NCI-H748 treated with DMSO at 0.1 percent for 48 hours (cell line): ENCODE measurements at regions not wholly inside any gene's neighbourhood (a gene's known extent, or its start where the extent isn't known, plus 50 kb on each side); places are given as distances from the start of the nearest gene placed in this dataset.

ENCODE experiments used
- DNase-seq: peaks from one replicate; lab custom pipeline; 2025; lab: John Stamatoyannopoulos, UW

DNA sequence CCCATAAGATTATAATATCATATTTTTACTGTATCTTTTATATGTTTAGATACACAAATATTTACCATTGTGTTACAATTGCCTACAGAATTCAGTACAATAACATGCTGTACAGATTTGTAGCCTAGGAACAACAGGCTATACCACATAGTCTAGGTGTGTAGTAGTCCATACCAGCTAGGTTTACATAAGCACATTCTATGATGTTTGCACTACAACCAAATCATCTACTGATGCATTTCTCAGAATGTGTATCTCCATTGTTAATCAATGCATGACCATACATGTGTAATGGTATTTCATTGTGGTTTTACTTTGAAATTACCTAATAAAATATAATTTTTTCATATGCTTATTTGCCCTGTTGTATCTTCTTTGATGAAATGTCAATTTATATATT is 288.1 kb upstream of the PCDH10 start:
- DNase-seq: no peak

DNA sequence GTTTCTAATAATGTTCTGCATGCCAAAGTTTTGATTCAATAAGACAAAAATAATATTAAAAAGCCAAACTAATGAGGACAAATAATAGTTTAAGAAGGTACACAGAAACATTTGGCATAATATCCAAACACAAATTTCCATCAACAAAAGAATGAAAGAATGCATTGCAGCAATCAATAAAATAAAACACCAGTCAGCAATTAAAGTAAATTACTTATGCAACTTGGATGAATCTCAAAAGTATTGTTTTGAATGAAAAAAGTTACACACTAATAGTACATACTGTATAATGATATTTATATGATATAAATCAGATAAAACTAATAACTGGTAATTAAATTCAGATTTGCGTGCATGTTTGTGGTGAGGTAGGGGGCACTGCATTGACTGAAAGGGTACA is 285.5 kb upstream of the PCDH10 start:
- DNase-seq: no peak

DNA sequence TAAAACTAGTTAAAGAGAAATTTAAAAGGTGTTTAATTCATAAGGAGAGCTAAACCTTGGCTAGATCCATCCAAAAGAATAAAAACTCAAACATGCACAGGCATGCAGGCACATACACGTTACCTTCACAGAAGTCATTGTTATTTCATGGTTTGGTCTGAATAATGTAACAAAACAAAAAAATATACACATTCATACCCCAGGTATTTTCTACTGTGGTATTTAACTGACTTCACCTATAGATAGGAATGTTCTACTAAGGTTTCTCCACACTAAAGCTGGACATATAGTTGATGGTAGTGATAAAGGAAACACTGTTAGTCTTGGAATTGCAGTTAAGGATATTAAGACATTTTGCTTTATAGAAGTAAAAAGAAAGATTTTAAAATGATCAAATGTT is 283.6 kb upstream of the PCDH10 start:
- no peak for DNase-seq

DNA sequence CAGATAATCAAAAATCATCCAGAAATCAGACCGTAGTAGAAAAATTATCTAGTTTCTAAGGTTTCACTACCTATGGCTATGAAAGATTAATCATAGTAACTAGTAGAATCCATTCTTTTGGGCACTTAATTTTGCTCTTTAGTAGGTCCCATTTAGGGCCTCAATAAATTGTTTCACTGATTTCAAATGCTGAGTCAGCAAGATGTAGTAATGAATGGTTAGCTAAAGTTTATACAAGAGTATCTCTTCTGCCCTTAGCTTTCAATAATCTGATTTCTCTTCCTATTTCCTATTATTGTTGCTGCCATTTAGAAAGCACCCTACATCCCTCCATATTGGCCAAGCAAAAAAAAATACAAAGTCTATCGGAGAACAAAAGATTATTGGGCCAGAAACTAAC is 283.2 kb upstream of the PCDH10 start:
- DNase-seq: no peak

DNA sequence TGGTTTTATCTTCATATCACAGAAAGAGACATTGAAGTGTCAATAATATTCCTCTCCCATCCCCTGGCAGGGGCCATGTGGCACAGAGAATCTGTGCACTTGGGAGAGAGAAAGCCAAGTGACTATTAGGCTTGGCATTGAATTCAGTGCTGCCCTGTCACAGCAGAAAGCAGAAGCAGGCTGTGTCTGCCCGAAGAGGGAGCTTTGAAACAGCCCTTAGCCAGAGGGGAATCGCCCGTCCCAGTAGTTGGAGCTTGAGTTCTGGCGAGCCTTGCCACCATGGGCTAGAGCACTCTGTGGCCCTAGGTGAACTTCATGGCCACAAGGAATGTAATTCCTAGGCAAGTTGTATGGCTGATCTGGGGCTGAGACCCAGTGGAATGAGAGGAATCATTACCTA is 282.5 kb upstream of the PCDH10 start:
- no peak for DNase-seq

DNA sequence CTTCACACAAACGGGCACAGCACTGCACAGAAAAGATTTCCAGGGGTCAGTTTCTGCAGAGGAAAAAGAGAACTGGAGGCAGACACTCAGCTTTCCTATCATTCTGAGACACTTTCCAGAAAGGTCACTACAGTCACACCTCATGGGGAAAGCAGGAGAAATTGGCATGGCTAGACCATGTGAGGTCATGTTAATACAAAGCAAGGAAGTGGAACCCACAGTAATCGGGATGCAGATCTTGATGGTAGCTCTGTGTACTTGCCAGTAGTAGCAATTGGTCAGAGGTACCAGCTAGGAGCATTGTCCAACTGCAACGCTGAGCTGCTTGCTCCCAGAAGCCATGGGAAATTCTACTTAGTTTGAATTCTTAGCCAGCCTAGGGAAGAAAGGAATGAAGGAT is 255.3 kb upstream of the PCDH10 start:
- DNase-seq: no peak

DNA sequence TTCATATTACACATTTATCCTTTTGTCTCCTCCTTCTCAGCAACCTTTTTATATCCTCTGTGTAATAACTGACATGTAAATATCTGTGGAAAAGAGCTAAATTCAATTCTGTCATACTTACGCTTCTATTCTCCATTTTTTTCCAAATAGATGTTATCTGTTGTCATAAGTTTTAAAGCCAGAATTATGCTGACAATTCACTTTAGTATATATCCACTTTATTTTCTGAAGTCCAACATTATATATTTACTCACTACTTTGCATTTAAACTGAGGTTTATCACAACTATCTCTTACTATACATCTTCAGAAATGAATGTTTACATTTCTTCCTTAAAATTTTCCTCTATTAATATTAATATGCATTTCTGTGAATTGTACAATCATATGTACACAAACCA is 247.9 kb upstream of the PCDH10 start:
- DNase-seq: no peak

DNA sequence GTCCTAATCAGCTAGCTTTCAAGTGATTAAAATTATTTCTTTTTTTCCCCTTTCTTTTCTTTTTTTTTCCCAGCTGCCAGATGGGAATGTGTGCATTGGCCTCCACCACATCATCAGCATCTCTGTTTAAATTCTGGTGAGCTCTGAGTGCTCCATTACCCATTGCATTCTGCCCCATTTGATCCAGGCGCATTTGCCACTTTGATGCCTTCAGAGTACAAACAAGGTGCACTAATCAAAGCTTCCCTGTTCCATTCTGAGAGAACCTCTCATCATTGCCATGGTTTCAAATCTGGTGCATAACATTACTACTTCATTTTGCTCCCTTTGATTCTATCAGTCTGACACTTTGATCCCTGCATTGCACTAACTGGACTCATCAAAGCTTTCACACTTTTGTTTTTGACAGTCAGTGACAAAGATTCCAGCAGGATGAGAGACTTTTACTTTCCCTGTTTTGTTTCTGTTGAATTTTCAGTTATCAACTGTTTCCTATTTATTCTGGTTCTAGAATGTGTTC is 238.8 kb upstream of the PCDH10 start:
- no peak for DNase-seq

DNA sequence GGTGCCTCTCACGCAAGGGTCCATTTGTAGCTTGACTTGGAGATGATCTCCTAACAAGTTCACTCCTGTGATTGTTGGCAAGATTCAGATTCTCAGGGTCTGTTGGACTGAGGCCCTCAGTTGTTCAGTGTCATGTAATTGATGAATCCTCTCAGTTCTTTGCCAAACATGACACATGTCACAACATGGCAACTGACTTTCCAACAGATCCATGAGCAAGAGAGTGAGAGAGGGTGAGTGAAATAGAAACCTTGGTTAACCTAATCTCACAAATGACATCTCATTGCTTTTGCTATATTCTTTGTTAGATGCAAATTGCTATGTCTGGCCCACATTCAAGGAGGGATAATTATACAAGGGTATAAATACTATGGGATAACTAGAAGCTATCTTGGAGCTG is 231.0 kb upstream of the PCDH10 start:
- DNase-seq: no peak

DNA sequence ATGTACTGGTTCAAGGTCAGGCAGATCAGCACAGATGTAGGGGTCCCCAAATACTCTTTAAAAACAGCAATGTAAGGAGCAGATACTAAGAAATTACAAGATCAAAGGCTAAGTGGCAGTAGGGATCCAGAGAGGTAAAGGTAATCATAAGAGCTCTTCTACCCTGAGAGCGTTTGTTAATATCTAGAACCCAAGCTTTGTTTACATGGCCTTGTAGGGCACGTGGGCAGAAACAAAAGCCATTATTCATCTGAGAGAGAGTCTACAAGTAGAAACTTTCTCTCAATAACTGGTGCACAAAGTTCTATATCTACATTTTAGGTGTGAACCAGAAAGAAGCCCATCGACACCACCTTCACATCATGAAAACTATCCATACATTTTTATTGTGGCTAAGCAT is 225.6 kb upstream of the PCDH10 start:
- DNase-seq: no peak

DNA sequence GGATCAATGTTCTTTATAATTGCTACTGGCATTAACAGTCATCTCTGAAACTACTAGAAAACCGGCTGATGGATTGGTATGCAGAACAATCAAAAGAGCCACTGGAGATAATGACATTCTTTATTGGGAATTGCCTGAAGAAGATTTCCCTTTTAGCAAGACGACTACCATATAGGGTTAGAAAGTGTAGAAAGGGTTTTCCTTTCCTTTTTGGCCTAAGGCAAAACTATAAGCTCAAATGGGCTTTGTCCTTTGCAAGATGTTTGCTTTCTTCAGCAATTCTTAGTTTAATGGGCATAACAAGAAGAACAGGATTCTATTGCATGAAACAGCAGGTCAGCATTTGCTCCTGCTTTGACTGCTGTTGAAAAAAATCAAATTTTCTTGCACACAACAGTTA is 214.2 kb upstream of the PCDH10 start:
- DNase-seq: no peak

DNA sequence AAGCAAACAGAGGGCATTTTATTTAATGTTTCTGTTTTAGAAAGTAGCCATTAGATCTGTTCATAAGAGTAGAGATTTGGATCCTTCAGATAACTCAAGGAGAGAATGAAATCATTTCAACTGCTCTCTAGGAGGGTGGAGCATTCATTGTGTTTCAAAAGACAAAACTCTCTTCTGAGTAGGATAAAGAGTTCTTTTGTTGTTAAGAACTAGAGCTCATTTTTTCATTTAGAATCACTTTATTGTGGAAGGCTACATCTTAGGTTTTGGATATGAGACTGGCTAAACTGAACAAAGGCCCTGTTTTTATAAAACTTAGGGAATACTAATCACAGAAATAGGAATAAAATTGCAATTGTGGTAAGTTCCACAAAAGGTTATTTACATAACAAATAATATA is 193.9 kb upstream of the PCDH10 start:
- DNase-seq: no peak

DNA sequence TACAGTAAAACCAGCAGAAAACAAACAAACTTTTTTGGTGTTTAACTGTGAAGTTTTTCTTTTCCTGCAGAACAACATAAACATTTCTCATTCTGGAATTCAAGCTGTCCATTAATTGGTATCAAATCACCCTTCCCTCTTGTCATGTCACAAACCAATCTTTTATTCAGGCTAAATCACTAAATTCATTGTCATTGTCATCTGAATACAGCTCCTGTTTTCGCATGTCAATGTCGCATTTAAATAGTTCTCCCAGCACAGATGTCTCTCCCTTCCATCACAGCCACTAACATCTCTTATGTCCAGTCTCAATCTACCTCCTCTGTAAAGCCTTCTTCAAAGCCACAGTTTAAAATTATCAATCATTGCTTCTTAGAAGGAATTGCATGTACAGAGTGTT is 192.1 kb upstream of the PCDH10 start:
- no peak for DNase-seq

DNA sequence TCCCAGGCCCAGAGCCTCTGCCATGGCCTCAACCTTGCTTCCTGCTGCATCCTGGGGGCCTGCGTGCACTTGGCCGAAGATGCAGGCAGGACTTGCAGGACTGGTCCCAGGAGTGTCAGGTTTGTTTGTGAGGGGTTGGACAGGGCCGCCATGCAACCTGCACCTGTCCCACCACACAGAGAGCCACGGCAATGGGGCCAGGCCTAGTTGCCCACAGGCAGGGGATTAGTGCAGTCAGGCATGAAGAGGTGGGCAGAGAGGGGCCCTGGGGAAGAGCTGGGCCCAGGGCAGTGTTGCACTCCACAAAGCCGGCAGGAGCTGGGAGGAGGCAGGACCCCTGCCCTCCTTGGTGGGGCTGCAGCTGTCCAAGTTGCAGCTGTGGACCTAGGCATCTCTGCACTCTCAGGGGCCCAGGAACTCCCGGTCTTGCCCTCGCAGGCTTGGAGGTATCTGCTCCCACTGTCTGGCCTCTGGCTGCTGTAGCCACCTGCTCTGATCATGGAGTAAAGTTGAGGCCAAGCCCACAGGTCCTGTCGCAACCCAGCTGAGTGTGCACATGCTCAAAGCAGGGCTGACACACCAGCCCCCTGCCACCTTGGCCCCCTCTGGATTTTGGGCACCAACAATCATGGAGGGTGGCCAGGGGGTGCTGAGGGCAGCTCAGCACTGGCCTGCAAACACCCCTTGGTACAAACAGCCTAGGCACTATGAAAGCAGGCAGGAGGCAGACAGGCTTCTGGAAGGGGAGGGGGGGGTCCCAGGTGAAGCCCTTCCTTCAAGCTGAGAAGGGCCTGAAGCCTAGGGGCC is 190.4 kb upstream of the PCDH10 start:
- DNase-seq: no peak

DNA sequence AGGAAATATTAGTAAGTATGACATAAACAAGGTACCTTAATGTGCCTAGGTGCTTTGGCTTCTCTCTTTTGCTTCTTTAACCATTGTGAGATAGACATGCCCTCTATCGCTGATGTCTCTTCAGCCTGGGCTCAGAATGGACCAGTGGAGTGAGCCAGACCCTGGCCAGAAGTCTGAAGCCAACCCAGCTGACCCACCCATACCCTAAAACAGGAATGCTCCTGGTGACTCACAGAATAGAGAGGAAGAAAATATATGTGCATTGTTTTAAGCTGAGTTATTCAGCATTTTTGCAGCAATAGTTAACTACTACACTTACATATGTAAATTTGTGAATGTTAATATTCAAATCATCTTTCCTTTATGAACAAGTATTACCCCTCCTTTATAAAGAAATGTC is 167.5 kb upstream of the PCDH10 start:
- DNase-seq: no peak

DNA sequence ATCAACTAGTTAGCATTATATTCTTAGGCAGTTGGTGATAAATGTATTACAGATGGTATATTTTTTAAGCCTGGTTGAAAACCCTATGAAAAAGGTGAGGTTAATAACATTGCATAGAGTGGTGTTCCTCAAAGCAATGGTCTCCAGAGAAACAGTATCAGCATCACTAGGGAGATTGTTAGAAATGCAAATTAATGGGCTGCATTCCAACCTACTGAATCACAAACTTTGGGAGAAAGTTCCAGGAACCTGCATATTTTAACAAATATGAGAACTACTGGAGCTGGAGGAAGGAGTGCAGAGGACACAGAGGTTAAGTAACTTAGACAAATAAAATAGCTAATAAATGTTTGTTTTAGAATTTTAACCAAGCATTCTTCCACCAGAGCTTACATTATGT is 166.9 kb upstream of the PCDH10 start:
- DNase-seq: no peak

DNA sequence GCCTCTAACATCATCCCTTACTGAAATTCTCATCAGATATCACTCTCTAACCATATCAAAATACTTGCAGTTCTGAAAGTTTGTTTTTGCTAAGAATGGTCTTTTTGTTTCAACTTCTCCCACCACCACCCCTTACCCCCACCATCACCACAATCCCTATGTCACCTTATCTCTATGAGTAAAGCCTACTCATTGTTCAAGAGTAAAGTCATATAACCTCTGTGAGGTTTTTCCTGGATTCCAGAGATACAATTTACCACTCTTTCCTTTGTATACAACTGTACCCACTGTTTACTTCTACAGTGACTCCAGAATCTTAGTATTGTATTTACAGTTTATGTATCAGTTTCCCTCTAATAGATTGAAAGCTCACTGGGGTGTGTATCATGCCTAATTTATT is 158.0 kb upstream of the PCDH10 start:
- no peak for DNase-seq

DNA sequence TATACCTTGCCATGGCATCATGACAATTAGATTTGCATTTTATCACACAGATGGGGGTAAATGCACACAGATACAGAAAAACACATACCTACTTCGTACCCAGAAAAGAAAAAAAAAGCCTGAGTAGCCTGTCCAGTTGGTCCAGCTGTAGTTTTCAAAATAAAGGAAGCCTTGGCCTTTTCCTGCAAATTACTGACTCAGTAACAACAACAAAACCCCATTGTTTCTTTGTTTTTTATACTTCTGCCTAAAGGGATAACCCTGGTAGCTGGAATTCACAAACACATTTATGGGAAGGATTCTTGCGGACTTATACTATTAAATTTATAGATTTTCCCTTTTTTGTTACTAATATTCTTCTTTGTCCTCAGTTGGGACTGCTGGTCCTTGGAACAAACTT is 156.4 kb upstream of the PCDH10 start:
- no peak for DNase-seq

DNA sequence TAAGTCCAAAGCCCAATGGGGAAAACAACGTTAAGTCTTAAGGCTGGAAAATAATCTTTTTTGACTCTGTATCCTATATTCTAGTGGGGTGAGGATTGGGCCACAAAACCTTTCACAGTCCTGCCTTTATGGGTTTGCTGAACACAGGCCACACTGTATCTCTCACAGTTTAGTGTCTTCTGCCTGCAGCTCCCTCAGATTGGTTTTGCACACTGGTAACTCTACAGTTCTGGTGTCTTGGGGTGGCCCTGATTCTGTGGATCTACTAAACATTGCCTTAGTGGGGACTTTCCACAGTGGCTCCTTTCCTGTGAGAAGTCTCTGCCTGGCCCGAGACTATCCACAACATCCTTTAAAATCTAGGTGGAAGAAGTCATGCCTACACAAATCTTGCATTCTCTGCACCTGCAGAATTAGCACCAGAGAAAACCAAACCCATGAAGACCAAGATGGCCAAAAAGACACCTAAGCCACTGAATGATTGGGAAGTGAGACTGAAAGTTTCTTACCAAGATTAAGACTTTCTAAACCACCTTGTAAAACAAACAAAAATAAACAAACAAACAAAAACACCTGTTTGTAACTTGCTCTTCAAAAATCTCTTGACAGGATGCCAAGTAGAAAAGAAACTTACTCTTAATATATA is 150.4 kb upstream of the PCDH10 start:
- DNase-seq: no peak

DNA sequence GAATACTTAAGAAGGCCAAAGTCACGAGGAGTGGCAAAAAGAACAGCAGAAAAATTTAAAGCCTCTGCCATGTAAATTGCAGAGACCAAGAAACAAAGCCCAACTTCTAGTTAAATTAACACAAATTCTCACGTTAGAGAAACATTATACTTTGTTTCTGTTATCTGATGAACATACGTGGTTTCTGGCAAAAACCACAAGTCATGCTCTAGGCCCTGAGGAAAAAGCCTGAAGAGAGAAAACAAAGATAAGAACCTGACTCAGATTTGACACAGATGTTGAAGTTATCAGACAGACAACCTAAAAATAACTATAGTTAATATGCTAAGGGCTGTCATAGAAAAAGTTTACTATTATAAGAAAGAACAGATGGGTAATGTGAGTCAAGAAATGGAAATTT is 149.1 kb upstream of the PCDH10 start:
- DNase-seq: no peak

DNA sequence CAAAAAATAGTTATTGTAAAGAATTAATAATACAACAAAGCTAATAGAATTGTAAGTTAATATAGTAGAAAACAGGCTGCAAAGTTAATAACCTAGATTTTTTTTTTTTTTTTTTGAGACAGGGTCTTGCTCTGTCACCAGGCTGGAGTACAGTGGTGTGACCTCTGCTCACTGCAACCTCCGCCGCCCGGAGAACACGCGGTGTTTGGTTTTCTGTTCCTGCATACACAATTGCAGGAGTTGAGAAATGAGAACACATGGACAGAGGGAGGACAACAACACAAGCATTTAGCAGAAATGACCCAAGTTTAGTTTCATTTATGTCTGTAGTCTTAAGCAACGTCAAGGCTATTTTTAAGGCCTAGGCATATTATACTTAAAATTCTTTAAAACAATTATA is 145.9 kb upstream of the PCDH10 start:
- no peak for DNase-seq

DNA sequence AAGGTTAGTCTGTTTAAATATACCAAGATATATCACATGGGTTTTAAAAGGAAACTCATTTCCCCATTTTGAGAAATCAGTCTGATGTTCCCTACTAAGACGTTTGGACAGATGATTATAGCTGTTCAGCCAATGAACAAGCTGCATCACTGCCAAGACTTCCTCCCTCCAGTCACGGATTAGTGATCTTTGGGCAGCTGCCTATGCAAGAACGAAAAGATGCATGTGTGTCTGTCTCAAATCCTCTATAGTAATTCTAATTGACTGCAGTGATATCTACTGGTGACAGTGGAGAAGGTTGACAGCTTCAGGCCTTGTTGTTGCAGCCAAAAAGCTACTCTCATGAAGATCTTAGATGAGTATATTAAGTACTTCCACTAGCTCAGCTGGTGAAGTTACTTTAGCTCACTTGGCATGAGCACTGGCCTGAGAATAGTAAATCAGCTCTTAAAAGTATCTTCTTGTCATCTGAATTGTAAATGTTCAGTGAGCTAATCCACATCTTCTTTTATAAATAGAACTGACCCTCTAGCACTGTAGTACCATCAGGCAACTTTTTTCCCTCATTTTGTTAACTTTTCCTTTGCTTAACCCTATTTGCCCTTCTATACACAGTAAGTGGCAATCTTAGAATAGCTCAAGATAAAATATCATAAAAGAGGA is 134.5 kb upstream of the PCDH10 start:
- DNase-seq: no peak

DNA sequence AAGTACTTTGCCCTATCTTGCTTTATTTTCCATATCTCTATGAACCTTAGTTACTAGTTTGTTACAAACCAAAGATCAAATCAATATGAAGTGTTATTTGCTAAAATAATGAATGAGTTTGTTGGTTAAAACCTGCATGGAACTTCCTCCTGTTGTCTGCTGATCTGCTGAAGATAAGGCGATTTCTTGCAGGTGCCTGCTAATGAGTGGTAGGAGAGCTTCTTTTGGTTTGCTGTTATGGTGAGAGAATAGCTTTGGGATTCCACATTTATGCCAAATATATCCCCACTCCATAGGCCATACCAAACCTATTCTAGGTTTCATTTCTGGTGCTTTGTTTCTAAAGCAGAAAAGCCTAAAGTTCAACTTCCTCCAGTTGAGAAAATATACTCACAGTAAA is 103.8 kb upstream of the PCDH10 start:
- no peak for DNase-seq
